GM21825 (cell line): ENCODE measurements at regions not wholly inside any gene's neighbourhood (a gene's known extent, or its start where the extent isn't known, plus 50 kb on each side); places are given as distances from the start of the nearest gene placed in this dataset.
"Not testable (repeated sequence)": the region's sequence is repeated elsewhere in the genome, so short reads cannot be mapped to it uniquely, and the experiment has no call there.

Experiments
- ATAC-seq: cut with Tn5 transposase; IDR thresholded peaks from one replicate; pipeline ENCODE4 v1.9.1; 2021; ENCODE audit warnings: mild to moderate bottlenecking, moderate library complexity; ENCODE audit not compliant: unreplicated experiment

DNA sequence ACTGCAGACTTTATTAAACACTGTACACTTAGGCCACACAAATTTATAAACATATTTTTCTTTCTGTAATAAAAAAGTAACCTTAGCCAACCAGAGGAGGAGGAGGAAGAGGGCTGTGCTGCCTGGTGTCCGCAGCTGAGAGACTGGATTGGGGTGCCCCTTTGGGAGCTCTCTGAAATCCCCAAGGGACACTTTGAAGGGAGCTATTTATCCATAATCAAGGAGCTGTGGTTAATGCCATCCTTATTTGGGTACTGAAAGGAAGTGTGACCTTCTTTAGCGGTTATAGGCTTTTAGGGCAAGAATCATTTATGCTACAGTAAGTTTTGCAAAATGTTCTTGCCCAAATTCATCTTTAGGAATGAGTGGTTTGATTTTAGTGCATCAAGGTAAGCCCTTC lies 125.8 kb downstream of the RASSF10 start:
- no peak for ATAC-seq

DNA sequence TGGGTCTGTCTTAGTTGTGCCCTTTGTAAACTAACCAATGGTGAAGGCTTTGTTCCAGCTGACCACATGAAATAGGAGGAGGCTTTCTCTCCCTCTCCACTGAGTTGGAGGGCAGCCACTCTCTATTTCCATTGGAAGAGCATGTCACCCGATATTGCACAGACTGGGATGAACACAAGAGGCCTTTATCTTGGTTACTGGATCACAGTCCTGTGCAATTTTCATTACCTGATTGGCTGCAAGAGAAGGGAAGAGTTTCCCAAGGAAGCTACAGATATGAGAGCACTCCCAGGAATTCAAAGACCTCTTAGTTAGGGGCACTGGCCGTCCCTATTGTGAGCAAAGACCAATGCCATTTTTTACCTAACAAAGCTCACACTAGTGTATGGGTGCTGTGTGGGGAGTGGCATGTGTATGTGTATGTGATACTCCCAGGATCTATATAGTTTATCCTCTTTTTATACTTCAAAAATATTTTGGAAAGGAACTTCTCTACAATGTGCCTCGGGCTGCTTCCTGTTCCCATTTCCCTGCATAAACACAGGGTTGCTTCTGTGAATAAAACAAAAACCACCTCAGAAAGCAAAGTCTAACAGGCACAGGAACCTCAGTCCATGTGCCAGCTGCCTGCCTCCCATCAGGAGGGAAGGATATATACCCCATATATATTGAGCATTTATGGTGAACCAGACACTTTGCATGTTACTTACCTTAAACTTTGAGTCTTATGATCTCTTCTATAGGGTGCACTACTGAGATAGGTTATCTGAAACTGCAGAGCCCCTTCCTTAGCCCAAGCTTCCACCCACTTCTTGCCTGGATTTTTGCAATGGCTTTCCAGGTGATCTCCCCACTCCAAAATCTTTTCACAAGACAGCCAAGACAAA lies 126.5 kb downstream of the RASSF10 start:
- no peak for ATAC-seq

DNA sequence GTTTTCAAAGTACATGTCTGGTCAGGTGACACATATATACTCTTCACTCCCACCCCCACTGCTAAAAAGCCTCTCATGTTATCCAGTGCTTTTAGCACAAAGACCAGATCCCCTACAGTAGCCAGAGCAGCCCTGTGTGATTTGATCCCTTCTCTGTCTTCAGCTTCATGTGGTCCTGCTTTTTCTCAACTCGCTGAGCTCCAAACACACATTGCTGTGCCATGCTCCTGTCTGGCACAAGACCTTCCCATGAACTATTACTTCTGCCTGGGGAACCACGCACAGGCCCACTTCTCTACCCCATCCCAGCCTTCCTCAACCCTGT lies 127.1 kb downstream of the RASSF10 start:
- ATAC-seq, result no peak

DNA sequence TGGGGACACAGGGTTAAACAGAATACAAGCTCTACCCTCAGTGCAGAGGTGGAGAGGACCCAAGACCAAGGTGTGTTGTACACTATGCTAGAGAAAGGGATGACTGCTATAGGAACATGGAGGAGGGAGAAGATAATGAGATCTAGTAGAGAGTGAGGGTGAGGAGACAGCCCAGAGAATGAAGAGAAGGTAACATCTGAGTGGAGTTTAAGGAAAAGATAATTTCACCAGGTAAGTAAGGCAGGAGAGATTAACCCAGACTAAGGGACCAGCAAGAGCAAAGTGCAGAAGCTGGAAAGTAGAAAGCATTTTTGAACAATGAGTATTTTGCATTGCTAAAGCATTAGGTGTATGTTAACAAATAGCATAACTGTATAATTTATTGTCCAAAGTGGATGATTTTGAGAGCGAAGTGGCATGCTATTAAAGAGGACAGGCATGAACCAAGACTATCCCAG lies 128.8 kb downstream of the RASSF10 start:
- ATAC-seq, result no peak

DNA sequence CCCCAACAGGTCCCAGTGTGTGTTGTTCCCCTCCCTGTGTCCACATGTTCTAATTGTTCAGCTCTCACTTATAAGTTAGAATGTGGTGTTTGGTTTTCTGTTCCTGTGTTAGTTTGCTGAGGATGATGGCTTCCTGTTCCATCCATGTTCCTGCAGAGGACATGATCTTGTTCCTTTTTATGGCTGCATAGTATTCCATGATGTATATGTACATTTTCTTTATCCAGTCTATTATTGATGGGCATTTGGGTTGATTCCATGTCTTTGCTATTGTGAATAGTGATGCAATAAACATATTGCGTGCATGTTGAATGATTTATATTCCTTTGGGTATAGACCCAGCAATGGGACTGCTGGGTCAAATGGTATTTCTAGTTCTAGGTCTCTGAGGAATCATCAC lies 130.0 kb downstream of the RASSF10 start:
- ATAC-seq, result not testable (repeated sequence)

DNA sequence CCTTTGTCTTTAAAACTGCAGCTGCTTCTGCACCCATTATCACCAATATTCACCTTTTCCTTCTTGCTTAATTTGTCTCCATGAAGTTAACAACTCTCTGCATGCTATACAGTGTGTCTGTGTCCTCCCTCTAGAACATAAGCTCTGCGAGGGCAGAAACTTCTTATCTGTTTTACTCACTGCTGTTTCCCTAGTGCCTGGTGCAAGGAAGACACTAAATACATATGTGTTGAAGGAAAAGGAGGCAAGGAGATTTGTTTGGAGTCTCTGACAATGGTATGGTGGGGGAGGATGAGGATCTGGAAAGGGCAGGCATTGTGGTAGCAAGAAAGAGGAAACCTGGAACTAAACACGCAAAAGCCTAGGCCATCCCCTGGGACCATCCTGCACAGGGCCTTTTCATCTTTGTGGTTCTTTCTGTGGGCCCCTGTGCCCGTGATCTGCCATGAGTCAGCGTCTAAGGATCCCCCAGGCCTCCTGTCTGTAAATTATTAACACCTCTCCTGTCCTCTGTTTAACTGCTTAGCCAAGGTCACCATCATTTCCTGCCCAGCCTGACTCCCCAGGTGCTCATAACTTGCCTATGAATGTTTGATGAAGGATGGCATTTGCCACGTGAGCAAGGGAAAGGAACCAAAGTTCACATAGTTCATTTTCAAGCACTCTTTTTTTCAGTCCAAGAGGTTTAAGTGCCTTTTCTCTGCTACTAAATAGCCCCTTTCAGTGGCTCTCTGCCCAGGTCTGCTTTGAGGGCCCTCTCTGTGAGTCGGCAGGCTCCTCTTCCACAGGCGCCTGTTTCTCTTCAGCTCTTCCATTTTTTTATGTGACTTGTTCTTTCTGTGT lies 131.1 kb downstream of the RASSF10 start:
- ATAC-seq, result peak; percentile 90

DNA sequence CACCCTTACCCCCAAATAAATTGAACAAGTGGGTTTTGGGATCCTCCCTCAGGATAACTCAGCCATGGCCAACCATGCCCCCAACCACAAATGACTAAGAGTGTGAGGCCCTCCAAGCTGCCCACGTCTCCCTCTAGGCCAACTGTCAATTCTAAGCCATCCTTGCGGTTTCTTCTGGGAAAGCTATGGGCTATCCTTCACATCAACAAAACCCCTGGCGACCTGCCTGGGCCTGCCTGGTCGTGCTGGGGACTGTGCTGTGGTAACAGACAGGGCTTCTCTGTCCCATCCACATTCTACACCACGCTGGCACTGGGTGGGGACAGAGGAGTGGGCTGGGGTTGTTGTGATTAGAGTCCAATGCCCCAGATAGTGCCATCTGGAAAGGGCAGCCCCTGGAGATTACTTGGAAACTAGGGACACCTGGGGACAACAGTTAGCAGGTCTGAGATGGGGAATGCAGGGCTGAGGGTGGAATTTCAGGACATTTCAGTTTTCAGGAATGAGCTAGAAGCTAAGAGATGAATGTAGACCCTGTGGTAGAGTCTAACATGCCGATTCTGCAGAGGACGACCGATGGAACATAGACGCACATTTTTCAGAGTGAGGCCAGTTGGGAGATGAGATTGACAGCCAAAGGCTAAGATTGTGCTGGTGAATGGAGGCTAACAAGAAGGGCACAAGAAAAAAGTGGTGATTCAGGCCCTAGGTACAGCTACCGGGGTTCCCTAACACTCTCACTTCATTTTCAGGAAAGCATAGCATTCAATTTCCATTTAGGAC lies 131.9 kb downstream of the RASSF10 start:
- no peak for ATAC-seq

DNA sequence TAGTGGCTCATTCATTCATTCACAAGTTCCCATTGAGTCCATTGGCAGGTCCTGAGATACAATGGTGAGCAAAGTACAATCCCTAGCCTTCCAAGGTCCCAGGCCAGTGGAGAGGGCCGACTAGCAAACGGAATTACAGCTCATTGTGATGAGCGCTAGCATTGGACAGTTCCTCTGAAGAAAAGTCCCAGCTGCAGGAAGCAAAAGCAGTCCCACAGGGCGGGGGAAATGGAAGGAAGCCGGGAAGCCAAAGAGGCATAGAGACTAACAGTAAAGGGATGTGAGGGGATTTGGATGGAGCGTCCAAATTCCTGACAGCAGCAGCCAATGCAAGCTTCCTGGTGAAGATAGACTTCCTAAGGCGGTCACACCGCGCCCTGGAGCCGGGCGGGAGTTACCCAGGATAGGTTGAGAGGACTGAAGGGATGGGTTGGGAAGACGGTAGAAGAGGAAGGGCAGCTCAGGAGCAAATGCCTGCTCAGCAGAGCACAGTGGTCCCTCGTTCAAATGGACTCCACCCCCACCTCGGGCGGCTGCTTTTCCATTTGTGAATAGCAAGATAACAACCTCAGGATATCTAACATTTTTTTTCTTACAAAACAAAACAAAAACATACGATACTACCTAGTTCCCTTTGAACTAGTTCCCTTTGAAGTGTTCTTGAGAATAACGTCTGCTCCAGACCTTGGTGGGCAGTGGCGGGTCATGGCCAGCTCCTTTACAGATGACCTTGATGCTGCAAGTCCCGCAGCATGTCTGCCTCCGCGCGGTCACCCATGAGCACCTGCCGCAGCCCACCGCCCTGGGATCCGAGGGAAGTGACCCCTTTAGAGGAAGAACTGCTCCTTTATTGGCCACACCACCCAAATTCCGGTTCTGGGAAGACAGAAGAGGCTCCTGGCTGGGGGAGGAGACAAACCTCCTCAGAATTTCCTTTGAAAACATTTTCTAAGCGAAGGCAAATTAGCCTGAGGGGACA lies 132.9 kb downstream of the RASSF10 start:
- ATAC-seq, result no peak

DNA sequence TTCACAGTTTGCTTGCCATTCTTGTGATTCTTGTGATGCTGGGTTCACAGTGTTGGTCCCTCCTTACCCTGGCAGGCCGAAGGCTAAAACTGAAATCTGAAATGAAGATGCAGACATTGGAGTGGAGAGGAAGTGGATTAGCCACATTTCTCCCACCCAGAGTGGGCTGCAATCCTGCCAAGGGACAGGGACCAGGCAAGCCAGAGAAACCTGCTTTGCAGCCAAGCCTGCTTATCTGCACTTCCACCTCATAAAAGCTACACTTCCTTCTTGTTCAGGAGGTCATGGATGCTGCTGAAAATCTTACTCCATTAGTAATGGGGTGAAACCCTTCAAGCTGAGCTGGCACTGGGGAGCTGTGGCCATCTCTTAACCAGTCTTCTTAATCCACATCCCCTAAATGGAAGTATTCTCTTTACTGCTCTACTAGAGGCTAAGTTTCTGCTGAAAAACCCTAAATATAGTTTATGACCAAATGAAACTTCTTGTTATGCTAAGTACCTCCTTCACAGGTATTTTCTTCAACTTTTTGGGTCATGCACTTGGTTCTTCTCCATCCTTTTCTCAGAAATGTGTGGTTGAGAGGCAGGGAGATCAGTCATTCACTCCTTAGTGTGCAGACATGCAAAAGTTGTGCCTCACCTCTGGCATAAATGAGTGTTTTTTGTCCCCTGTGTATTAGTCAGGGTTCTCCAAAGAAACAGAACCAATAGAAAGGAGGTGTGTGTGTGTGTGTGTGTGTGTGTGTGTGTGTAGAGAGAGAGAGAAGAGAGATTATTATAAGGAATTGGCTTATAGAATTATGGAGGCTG lies 133.9 kb upstream of the BMAL1 start:
- no peak for ATAC-seq

DNA sequence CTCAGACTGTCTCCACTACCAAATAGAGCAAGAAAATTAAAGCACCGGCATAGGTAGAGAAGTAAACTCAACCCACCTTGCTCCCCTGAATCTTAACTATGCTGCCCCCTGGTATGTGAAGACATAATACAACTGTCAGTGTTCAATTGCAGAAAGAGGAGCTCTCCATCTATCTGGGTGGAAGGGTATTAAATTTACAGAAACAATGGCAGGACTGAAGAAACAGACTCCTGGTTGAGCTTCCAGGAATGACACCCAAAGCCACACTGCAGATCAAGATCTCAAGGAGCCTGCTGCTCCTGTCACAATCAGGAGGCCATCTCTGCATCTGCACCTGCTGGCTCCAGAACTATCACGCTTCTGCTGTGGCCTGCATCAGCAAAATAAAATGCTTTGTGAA lies 132.1 kb upstream of the BMAL1 start:
- no peak for ATAC-seq

DNA sequence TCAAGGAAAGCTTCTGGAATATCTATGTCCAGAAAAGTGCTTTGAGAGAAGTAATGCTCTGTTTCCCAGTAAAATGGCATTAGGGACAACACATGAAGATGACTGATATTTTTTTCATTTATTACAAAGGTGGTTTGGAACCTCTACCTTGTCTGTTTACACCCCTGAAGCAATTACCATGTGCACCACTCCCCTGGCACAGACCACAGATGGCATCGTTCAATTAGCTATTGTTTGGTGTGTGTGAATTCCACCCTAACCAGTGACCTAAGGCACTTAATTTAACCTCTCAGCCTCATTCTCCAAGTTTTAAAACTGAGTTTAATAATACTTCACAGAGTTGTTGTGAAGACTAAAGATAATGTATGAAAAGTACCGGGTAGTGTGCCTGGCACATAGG lies 127.6 kb upstream of the BMAL1 start:
- no peak for ATAC-seq

DNA sequence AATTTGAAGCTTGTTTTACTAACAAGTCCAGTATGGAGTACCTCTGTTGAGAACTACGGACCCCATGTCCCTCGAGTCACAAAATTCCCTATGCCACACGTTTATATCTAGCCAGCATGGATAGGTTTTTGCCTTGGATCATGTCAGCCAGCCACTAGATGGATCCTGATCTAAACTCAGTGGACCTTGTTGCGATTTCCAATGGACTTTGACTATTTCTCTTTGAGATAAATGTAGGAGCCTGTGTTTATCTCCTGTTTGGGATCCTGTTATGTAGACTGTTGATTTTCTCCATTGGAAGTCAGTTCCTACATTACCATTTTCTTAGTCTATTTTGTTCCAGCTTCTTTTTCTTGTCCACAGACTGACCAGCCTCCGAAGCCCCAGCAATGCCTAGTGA lies 127.1 kb upstream of the BMAL1 start:
- no peak for ATAC-seq

DNA sequence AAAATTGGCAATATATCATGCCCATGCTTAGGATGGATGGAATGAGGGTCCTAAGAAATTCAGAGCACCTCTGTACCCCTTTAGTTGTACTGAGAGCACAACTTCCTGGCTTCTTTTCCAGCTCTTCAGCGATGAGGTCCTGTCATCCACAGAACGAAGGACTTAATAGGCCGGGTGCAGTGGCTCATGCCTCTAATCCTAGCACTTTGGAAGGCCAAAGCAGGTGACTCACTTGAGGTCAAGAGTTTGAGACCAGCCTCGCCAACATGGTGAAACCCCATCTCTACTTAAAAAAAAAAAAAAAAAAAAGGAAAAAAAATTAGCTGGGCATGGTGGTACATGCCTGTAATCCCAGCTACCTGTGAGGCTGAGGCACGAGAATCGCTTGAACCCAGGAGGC lies 125.3 kb upstream of the BMAL1 start:
- no peak for ATAC-seq

DNA sequence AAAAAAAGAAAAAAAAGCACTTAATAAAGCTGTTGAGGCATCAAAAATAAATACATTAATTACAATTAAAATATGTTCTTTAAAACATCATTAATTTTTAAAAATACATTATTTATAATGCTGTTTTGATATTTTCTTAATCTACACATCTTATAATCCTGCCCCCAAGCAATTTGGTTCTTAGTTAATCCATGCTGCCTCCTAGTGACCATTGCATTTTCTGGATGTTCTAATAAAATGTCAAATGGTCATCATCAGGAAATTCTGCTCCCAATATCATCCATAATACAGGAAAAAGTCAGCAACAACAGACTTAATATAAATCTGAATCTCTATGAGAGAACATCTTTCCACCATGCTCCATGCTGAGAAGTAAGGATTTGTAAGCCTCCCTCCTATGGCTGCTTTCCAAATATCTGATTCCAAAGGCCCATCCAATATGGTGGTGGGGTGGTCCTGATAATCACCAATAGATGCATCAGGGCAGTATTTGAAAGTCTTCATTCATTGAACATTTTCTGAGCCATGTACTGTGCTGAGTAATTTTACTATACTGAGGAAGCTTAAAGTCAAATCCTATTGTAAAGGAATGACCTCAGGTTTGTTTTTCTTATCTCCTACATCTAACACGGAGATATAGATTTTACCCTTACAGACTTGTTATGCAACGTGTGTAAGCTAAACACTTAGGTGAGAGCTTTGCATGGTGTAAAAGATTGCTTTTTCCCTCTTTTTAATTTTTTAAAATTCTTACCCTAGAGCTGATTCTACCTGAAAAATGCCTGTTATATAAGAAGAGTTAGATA lies 124.7 kb upstream of the BMAL1 start:
- ATAC-seq, result no peak

DNA sequence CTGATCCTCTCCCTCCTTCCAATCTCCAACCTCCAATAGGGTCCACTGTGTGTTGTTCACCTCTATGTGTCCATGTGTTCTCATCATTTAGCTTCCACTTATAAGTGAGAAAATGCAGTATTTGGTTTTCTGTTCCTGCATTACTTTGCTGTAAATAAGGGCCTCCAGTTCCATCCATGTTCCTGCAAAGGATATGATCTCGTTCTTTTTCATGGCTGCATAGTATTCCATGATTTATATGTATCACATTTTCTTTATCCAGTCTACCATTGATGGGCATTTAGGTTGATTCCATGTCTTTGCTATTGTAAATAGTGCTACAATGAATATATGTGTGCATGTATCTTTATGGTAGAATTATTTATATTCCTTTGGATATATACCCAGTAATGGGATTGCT lies 123.2 kb upstream of the BMAL1 start:
- ATAC-seq, result not testable (repeated sequence)

DNA sequence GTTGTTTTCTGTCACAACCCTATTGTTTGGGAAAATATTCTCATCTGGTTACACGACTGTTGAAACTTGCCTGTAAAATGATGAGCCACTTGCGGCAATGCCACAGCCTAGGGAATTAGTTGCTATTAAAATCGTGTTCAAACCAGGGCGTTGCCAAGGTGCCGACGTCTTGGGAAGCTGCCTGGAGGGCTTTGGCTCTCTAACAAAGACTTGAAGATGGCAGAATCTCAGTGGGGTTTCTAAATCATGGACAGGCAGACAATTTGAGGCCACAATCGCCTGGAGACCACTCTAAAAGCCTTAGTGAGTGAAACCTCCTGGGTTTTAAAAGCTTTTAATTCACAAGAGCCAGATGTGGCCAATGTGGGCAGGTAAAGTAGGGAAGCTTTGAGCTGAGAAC lies 117.2 kb upstream of the BMAL1 start:
- no peak for ATAC-seq

DNA sequence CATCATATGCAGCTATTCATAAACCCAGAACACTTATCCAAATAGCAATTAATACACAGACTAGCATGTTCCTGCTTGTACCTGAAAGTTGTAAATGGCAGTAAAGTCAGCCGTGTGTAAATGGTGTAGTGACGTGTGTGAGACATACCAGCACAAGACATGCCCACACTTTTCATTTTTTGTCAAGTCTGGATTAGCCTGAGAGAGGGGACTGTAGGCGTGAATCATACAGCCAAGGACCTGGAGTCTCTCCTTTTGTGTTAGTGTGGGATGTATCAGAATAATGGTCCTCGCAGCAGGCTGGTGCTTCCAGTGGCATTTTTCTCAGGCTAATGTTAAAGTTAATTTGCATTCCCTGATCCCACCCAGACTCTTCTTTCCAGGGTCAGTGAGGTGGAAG lies 116.8 kb upstream of the BMAL1 start:
- no peak for ATAC-seq

DNA sequence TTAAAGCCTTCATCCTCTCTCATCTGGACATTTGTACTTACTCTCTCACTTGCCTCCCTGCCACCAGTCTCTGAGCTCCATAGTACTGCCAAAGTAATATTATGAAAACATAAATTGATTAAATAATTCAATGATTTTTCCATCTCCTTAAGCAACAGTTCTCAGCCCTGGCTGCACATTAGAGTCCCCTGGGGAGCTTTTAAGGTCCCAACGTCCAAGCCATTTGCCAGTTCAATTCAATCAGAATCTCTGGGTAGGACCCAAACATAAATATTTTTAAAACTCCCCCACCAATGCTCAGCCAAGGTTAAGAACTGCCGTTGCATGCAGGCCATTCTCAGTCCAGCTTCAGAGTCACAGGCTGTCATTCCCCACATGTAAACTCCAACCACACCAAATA lies 114.4 kb upstream of the BMAL1 start:
- ATAC-seq, result no peak

DNA sequence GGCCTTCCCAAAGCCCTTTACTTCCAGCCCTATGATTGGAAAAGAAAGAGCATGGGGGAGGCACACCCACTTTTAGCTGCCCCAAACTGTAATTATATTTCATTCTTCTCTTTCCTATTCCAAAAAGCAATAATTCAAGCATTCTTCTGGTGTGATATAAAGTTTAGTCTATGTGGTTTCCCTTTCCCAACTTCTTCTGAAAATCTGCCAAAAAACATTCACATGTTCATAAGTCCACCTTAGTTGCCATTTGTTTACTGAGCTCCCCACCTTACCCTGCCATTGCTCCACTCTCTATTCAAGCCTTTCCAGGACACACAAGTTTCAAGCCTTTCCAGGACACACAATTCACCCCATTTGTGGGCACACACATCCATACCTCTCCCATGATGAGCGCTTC lies 111.6 kb upstream of the BMAL1 start:
- ATAC-seq, result no peak
